AG20443 (cell line): ENCODE measurements at regions not wholly inside any gene's neighbourhood (a gene's known extent, or its start where the extent isn't known, plus 50 kb on each side); places are given as distances from the start of the nearest gene placed in this dataset.

Experiments used
- DNase-seq: peaks from one replicate; pipeline ENCODE4 v3.0.0; 2012; ENCODE audit warnings: low spot score, mixed read lengths

GRCh38 chrX:39507034-39507433 lies 590.7 kb downstream of the BCOR start:
- DNase-seq = no peak

GRCh38 chrX:39507617-39508299 lies 590.0 kb downstream of the BCOR start:
- no peak for DNase-seq

GRCh38 chrX:39508300-39508692 lies 589.5 kb downstream of the BCOR start:
- no peak for DNase-seq

GRCh38 chrX:39509157-39509556 lies 588.6 kb downstream of the BCOR start:
- no peak for DNase-seq

GRCh38 chrX:39513836-39514235 lies 583.9 kb downstream of the BCOR start:
- DNase-seq = peak; percentile 37

GRCh38 chrX:39514801-39515200 lies 583.0 kb downstream of the BCOR start:
- DNase-seq = no peak

GRCh38 chrX:39516427-39516841 lies 581.3 kb downstream of the BCOR start:
- no peak for DNase-seq

GRCh38 chrX:39518476-39519029 lies 579.2 kb downstream of the BCOR start:
- DNase-seq = peak; percentile 15

- peak; percentile 15 for DNase-seq
These were observed 578.7 kb downstream of the BCOR start for GRCh38 chrX:39519030-39519488.

GRCh38 chrX:39519566-39520301 lies 578.0 kb downstream of the BCOR start:
- no peak for DNase-seq

GRCh38 chrX:39525758-39526157 lies 572.0 kb downstream of the BCOR start:
- no peak for DNase-seq

- peak; percentile 49 for DNase-seq
These were observed 570.7 kb downstream of the BCOR start for GRCh38 chrX:39527025-39527424.

- no peak for DNase-seq
These were observed 569.4 kb downstream of the BCOR start for GRCh38 chrX:39528161-39528916.

GRCh38 chrX:39532761-39533160 lies 565.0 kb downstream of the BCOR start:
- no peak for DNase-seq

- no peak for DNase-seq
These were observed 562.8 kb downstream of the BCOR start for GRCh38 chrX:39534949-39535348.

- no peak for DNase-seq
These were observed 561.5 kb downstream of the BCOR start for GRCh38 chrX:39536211-39536610.

- no peak for DNase-seq
These were observed 555.9 kb downstream of the BCOR start for GRCh38 chrX:39541881-39542280.

GRCh38 chrX:39542316-39542715 lies 555.4 kb downstream of the BCOR start:
- DNase-seq = no peak

- DNase-seq = no peak
These were observed 546.9 kb downstream of the BCOR start for GRCh38 chrX:39550795-39551361.

GRCh38 chrX:39551762-39552161 lies 546.0 kb downstream of the BCOR start:
- DNase-seq = no peak

- DNase-seq = no peak
These were observed 542.3 kb downstream of the BCOR start for GRCh38 chrX:39555431-39555830.

- DNase-seq = no peak
These were observed 541.7 kb downstream of the BCOR start for GRCh38 chrX:39556056-39556455.
